Liver (tissue), 8 donors: ENCODE measurements at regions not wholly inside any gene's neighbourhood (a gene's known extent, or its start where the extent isn't known, plus 50 kb on each side); places are given as distances from the start of the nearest gene placed in this dataset.
"Not testable (repeated sequence)": the region's sequence is repeated elsewhere in the genome, so short reads cannot be mapped to it uniquely, and the experiment has no call there.

ENCODE experiments used
- DNase-seq: peaks from one replicate; pipeline ENCODE4 v3.0.0-alpha.2; 2017; ENCODE audit warnings: low spot score
- H3K27ac ChIP-seq, 2 donors: one replicate each; pipeline ENCODE4 v1.7.0; 2013; ENCODE audit warnings: inconsistent platforms in 2 of 2, low read length in 2 of 2, control low read depth in 1 of 2, low read depth in 1 of 2, mild to moderate bottlenecking in 1 of 2
- H3K27me3 ChIP-seq, 4 donors: one replicate each; pipeline versions ENCODE4 v1.6.1 to v1.7.0; 2013; ENCODE audit warnings: low read length in 3 of 4, inconsistent platforms in 1 of 4, mild to moderate bottlenecking in 1 of 4, moderate library complexity in 1 of 4; ENCODE audit not compliant: control insufficient read depth in 4 of 4, insufficient read depth in 4 of 4
- H3K36me3 ChIP-seq, 4 donors: one replicate each; pipeline versions ENCODE4 v1.6.1 to v1.7.0; 2013; ENCODE audit warnings: low read length in 3 of 4, mild to moderate bottlenecking in 3 of 4, low read depth in 1 of 4, moderate library complexity in 1 of 4; ENCODE audit not compliant: control insufficient read depth in 4 of 4, insufficient read depth in 3 of 4
- H3K4me1 ChIP-seq, 4 donors: one replicate each; pipeline versions ENCODE4 v1.6.1 to v1.7.0; 2013; ENCODE audit warnings: low read length in 3 of 4, mild to moderate bottlenecking in 3 of 4, moderate library complexity in 1 of 4; ENCODE audit not compliant: control insufficient read depth in 4 of 4, insufficient read depth in 4 of 4
- H3K4me3 ChIP-seq, 3 donors: one replicate each; pipeline versions ENCODE4 v1.6.1 to v1.7.0; 2013; ENCODE audit warnings: low read length in 3 of 3, control low read depth in 1 of 3, low read depth in 1 of 3, mild to moderate bottlenecking in 1 of 3
- H3K9ac ChIP-seq, 2 donors: one replicate each; pipeline ENCODE4 v1.7.0; 2013; ENCODE audit warnings: low read length in 2 of 2, mild to moderate bottlenecking in 2 of 2, moderate library complexity in 2 of 2, control low read depth in 1 of 2, low read depth in 1 of 2
- H3K9me3 ChIP-seq, 4 donors: one replicate each; pipeline versions ENCODE4 v1.6.1 to v1.7.0; 2013; ENCODE audit warnings: low read length in 3 of 4; ENCODE audit not compliant: control insufficient read depth in 4 of 4
- ATF3 ChIP-seq: IDR thresholded peaks from 2 replicates; pipeline ENCODE4 v1.6.1; 2016; ENCODE audit warnings: antibody characterized with exemption
- CTCF ChIP-seq: fragments of 150-350 bp; IDR thresholded peaks from 2 replicates; pipeline ENCODE4 v1.5.1; 2017; ENCODE audit warnings: improper control_type of control experiment, low read depth, low read length; ENCODE audit not compliant: missing input control
- EGR1 ChIP-seq, 2 donors: IDR thresholded peaks; 2 replicates each; pipeline ENCODE4 v1.6.1; 2016 to 2018; ENCODE audit warnings: antibody characterized with exemption in 2 of 2, low read depth in 2 of 2
- FOXA1 ChIP-seq: IDR thresholded peaks from 2 replicates; pipeline ENCODE4 v1.6.1; 2016; ENCODE audit warnings: antibody characterized with exemption
- FOXA2 ChIP-seq: IDR thresholded peaks from 2 replicates; pipeline ENCODE4 v1.6.1; 2016; ENCODE audit warnings: antibody characterized with exemption
- GABPA ChIP-seq, 2 donors: IDR thresholded peaks in 1 of 2; conservative IDR thresholded peaks in 1 of 2; 2 replicates each; pipeline ENCODE4 v1.6.1; 2016; ENCODE audit warnings: antibody characterized with exemption in 2 of 2, mild to moderate bottlenecking in 1 of 2, moderate library complexity in 1 of 2
- HNF4A ChIP-seq, 2 donors: conservative IDR thresholded peaks; 2 replicates each; pipeline ENCODE4 v1.6.1; 2016; ENCODE audit warnings: antibody characterized with exemption in 2 of 2, mild to moderate bottlenecking in 2 of 2
- HNF4G ChIP-seq: IDR thresholded peaks from 2 replicates; pipeline ENCODE4 v1.6.1; 2016; ENCODE audit warnings: antibody characterized with exemption
- JUND ChIP-seq, 2 donors: IDR thresholded peaks; 2 replicates each; pipeline ENCODE4 v1.6.1; 2016; ENCODE audit warnings: antibody characterized with exemption in 2 of 2
- MAX ChIP-seq: IDR thresholded peaks from 2 replicates; pipeline ENCODE4 v1.6.1; 2016; ENCODE audit warnings: antibody characterized with exemption
- NR2F2 ChIP-seq: IDR thresholded peaks from 2 replicates; pipeline ENCODE4 v1.6.1; 2016; ENCODE audit warnings: antibody characterized with exemption
- REST ChIP-seq: IDR thresholded peaks from 2 replicates; pipeline ENCODE4 v1.6.1; 2016; ENCODE audit warnings: antibody characterized with exemption, mild to moderate bottlenecking
- RXRA ChIP-seq, 2 donors: IDR thresholded peaks; 2 replicates each; pipeline ENCODE4 v1.6.1; 2017 to 2018; ENCODE audit warnings: antibody characterized with exemption in 2 of 2, mild to moderate bottlenecking in 1 of 2
- SP1 ChIP-seq: IDR thresholded peaks from 2 replicates; pipeline ENCODE4 v1.6.1; 2018; ENCODE audit warnings: antibody characterized with exemption, mild to moderate bottlenecking
- TAF1 ChIP-seq: conservative IDR thresholded peaks from 2 replicates; pipeline ENCODE4 v1.6.1; 2016; ENCODE audit warnings: antibody characterized with exemption, mild to moderate bottlenecking
- YY1 ChIP-seq: IDR thresholded peaks from 2 replicates; pipeline ENCODE4 v1.6.1; 2016; ENCODE audit warnings: antibody characterized with exemption, mild to moderate bottlenecking
- ZBTB33 ChIP-seq: IDR thresholded peaks from 2 replicates; pipeline ENCODE4 v1.6.1; 2016; ENCODE audit warnings: antibody characterized with exemption
- whole genome bisulfite sequencing: extraction: QIAGEN DNeasy Blood & Tissue Kit; methylation state at CpG from one replicate; pipeline ENCODE4 v1.1.7; 2013; 5-methylcytosine and 5-hydroxymethylcytosine counted together
- donor health status: healthy.
- donor health status: healthy.
- donor health status: healthy.
- donor health status: healthy.
- donor health status: healthy.

- H3K9ac ChIP-seq: no peak overlapping the region
- no peaks in the 10 kb centered on the region for H3K9me3 ChIP-seq
- WGBS: 68% methylated on average over 5 of the region's 5 CpGs
- H3K36me3 ChIP-seq: no peaks in the 10 kb centered on the region
- no peaks in the 10 kb centered on the region for H3K27me3 ChIP-seq
- no peaks in the 10 kb centered on the region for H3K4me1 ChIP-seq
- H3K27ac ChIP-seq: no peak overlapping the region
- no peak for TF ChIP-seq ZBTB33
- no peak for TF ChIP-seq REST
- TF ChIP-seq YY1: no peak
- TF ChIP-seq RXRA (IDR thresholded peaks at IDR 0.05): no peak
- TF ChIP-seq CTCF: no peak
- TF ChIP-seq GABPA (IDR thresholded peaks at IDR 0.05 in 1 of 2, conservative IDR thresholded peaks at IDR 0.05 in 1 of 2): no peak
- no peak for TF ChIP-seq NR2F2
- no peak for TF ChIP-seq MAX
- TF ChIP-seq FOXA1: no peak
- no peak for TF ChIP-seq HNF4A (conservative IDR thresholded peaks at IDR 0.05)
- no peak for TF ChIP-seq HNF4G
- no peak for TF ChIP-seq JUND (IDR thresholded peaks at IDR 0.05)
- TF ChIP-seq EGR1 (IDR thresholded peaks at IDR 0.05; ENCODE audit: low read depth in 2 of 2): no peak
- TF ChIP-seq TAF1: no peak
- TF ChIP-seq ATF3: no peak
- TF ChIP-seq SP1: no peak
- TF ChIP-seq FOXA2: no peak
- no peak overlapping the region for H3K4me3 ChIP-seq
- no peak for DNase-seq
Measured at GRCh38 chr15:77830051-77830468, 197.3 kb upstream of the LINGO1 start.

GRCh38 chr15:77829331-77829730, 196.6 kb upstream of the LINGO1 start:
- not testable (repeated sequence) for DNase-seq, H3K27ac ChIP-seq

More at GRCh38 chr15:77829331-77829730, 196.6 kb upstream of the LINGO1 start:
- 82% methylated on average over 6 of the region's 6 CpGs for WGBS
- H3K4me1 ChIP-seq, H3K9me3 ChIP-seq, H3K9ac ChIP-seq, H3K4me3 ChIP-seq, H3K27me3 ChIP-seq, H3K36me3 ChIP-seq: not testable (repeated sequence)
